ENCODE measurements at regions not wholly inside any gene's neighbourhood (a gene's known extent, or its start where the extent isn't known, plus 50 kb on each side); places are given as distances from the start of the nearest gene placed in this dataset.

GRCh38 chr9:86408121-86408520 lies 53.9 kb upstream of the TUT7 start:
- TF ChIP-seq CTCF (IDR thresholded peaks at IDR 0.05): no peak
- no peak for TF ChIP-seq POLR2A (IDR thresholded peaks at IDR 0.05)
